Small intestine (tissue), 7 donors: ENCODE measurements at regions not wholly inside any gene's neighbourhood (a gene's known extent, or its start where the extent isn't known, plus 50 kb on each side); places are given as distances from the start of the nearest gene placed in this dataset.
A peak's percentile ranks its signal among the peaks of the same experiment; 100 is the strongest.
"Not testable (repeated sequence)": the region's sequence is repeated elsewhere in the genome, so short reads cannot be mapped to it uniquely, and the experiment has no call there.

ENCODE experiments used
- DNase-seq, 2 donors: peaks; one replicate each; pipeline versions ENCODE4 v3.0.0 to v3.0.0-alpha.2; 2013
- FAIRE-seq: peaks from 2 replicates; lab custom pipeline; 2012; peaks lifted over from hg19 to GRCh38; lab: Jason Lieb, UNC
- H3K27ac ChIP-seq, 3 donors: one replicate each; pipeline ENCODE4 v1.5.1; 2013; ENCODE audit warnings: low read length in 2 of 3, mild to moderate bottlenecking in 2 of 3, control low read depth in 1 of 3, inconsistent platforms in 1 of 3, low read depth in 1 of 3, moderate library complexity in 1 of 3
- H3K27me3 ChIP-seq, 3 donors: one replicate each; pipeline ENCODE4 v1.6.1; 2013; ENCODE audit warnings: low read length in 3 of 3, inconsistent platforms in 1 of 3; ENCODE audit not compliant: control insufficient read depth in 3 of 3, insufficient read depth in 3 of 3
- H3K36me3 ChIP-seq, 3 donors: one replicate each; pipeline ENCODE4 v1.6.1; 2013; ENCODE audit warnings: low read length in 3 of 3, inconsistent platforms in 1 of 3, low read depth in 1 of 3, mild to moderate bottlenecking in 1 of 3, moderate library complexity in 1 of 3; ENCODE audit not compliant: control insufficient read depth in 3 of 3, insufficient read depth in 2 of 3
- H3K4me1 ChIP-seq, 3 donors: one replicate each; pipeline ENCODE4 v1.6.1; 2013; ENCODE audit warnings: low read length in 2 of 3, inconsistent platforms in 1 of 3, low read depth in 1 of 3, mild to moderate bottlenecking in 1 of 3, moderate library complexity in 1 of 3; ENCODE audit not compliant: control insufficient read depth in 3 of 3, insufficient read depth in 2 of 3
- H3K4me3 ChIP-seq, 3 donors: one replicate each; pipeline ENCODE4 v1.5.1; 2013; ENCODE audit warnings: low read length in 3 of 3, control low read depth in 1 of 3, inconsistent platforms in 1 of 3, low read depth in 1 of 3, mild to moderate bottlenecking in 1 of 3, moderate library complexity in 1 of 3
- H3K9me3 ChIP-seq, 2 donors: one replicate each; pipeline ENCODE4 v1.6.1; 2013; ENCODE audit warnings: low read depth in 1 of 2, low read length in 1 of 2; ENCODE audit not compliant: control insufficient read depth in 2 of 2, insufficient read depth in 1 of 2
- WGBS, 3 donors: extraction: QIAGEN DNeasy Blood & Tissue Kit; methylation state at CpG; one replicate each; pipeline ENCODE4 v1.1.7; 2013; 5-methylcytosine and 5-hydroxymethylcytosine counted together
- donor health status: healthy with polysubstance abuse.
- donor health status: control.
- donor health status: control.
- donor health status: Bipolar disorder and iron deficiency.
- donor health status: healthy.

DNA sequence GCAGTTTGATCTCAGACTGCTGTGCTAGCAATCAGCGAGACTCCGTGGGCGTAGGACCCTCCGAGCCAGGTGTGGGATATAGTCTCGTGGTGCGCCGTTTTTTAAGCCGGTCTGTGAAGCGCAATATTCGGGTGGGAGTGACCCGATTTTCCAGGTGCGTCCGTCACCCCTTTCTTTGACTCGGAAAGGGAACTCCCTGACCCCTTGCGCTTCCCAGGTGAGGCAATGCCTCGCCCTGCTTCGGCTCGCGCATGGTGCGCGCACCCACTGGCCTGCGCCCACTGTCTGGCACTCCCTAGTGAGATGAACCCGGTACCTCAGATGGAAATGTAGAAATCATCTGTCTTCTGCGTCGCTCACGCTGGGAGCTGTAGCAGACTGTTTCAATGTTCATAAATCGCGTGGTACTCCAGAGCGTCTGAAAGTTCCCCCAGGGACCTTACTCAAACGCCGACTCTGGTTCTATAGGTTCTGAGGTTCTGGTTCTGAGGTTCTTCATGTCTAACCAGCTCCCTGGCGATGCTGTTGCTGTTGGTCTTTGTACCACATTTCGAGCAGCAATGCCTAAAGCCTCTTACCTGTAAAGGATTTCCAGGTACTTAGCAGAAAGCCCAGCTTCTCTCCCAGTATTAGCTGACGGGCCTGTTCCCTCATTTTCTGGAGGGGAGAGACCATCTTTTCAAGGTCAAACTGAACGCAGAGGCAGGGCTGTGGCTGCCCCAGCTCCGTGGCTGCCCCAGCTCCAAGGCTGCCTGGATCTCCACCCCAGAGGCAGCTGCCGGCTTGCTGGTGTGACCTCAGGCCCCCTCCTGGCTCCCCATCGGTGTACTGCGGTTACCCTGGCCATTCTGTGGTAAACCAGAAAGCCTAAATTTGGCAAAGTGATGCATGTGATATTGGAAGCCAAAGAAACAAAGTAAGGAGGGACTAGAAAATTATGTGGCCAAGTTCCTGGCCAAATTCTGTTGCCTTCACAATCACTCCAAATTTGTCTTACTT lies 207.9 kb downstream of the RAB11FIP2 start:
- H3K36me3 ChIP-seq, H3K4me1 ChIP-seq, H3K27me3 ChIP-seq, H3K27ac ChIP-seq, FAIRE-seq, H3K9me3 ChIP-seq, H3K4me3 ChIP-seq: not testable (repeated sequence)
- DNase-seq = peak in 1 of 2 donors; percentile 18
- WGBS, 3 donors = 38 to 45% (median 43%) methylated on average over 26 to 37 of the region's 39 CpGs

DNA sequence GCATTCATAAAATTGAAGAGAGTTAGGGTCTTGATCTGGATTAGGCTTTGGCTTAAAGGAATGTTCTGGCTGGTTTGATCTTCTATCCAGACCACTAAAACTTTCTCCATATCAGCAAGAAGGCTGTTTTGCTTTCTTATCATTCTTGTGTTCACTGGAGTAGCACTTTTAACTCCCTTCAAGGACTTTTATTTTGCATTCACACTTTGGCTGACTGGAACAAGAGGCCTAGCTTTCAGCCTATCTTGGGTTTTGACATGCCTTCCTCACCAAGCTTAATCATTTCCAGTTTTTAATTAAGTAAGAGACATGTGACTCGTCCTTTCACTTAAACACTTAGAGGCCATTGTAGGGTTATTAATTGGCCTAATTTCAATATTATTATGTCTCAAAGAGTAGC lies 190.3 kb downstream of the RAB11FIP2 start:
- not testable (repeated sequence) for H3K36me3 ChIP-seq, H3K4me3 ChIP-seq, H3K4me1 ChIP-seq, DNase-seq, H3K27ac ChIP-seq, FAIRE-seq, H3K27me3 ChIP-seq, H3K9me3 ChIP-seq
- 65 to 70% (median 69%) methylated on average over 1 of the region's 1 CpG for WGBS, 3 donors

DNA sequence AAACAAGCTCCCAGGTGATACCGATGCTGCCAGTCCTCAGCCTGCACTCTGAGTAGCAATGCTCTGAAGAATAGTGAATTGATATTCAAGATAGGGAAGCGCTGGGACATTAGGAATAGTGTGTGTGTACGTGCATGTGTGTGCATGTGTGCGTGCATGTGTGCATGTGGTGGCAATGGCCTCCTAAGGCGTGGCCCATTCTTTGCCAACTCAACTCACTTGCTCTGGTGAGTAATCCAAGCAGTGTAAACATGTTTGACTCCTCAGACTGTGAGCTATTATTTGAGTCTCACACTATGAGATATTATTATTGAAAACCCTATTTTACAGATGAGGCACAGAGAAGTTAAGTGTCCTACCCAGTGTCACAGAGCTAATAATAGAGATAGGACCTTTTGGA lies 186.6 kb downstream of the RAB11FIP2 start:
- Histone ChIP-seq H3K27me3 (no peaks in the 10 kb centered on the region), H3K4me3 (no peak overlapping the region), H3K36me3 (no peaks in the 10 kb centered on the region), H3K27ac (no peak overlapping the region), H3K9me3 (no peaks in the 10 kb centered on the region), H3K4me1 (no peaks in the 10 kb centered on the region)
- DNase-seq (no peak), FAIRE-seq (no peak)
- 74 to 87% (median 84%) methylated on average over 5 of the region's 5 CpGs for WGBS, 3 donors

DNA sequence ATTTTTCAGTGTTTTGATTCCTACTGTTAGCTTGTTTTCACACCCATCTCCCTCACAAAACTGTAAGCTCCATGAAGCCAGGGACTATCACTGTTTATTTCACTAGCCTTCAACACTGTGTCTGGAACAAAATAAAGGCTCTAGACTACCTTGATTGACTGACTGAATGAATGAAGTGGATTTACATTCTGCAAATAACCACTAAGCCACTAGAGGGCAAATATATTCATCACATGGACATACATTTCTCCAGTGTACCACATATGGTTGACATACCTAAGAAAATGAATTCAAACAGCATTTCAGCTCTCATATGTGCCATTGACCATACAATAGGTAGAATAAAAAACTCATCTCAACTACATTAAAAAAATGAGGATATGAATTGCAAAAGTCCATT lies 185.9 kb downstream of the RAB11FIP2 start:
- no peak overlapping the region for H3K4me3 ChIP-seq
- no peaks in the 10 kb centered on the region for H3K27me3 ChIP-seq
- H3K36me3 ChIP-seq = no peaks in the 10 kb centered on the region
- H3K4me1 ChIP-seq = no peaks in the 10 kb centered on the region
- H3K9me3 ChIP-seq = no peaks in the 10 kb centered on the region
- H3K27ac ChIP-seq = no peak overlapping the region
- FAIRE-seq (no peak), DNase-seq (peak; percentile 32 to 34)

DNA sequence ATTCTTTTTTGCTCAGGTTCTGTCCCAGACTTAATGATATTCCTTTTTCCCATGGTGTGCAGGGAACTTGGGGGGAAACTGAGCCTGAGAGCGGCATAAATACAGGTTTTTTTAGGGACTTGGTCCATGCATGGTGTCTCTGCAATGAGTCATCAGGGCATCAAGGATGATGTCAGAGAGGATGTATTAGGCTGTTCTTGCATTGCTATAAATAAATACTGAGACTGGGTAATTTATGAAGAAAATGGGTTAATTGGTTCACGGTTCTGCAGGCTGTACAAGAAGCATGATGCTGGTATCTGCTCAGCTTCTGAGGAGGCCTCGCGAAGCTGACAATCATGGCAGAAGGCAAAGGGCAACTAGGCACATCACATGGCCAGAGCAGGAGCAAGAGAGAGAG lies 185.4 kb downstream of the RAB11FIP2 start:
- no peak overlapping the region for H3K4me3 ChIP-seq
- no peaks in the 10 kb centered on the region for H3K9me3 ChIP-seq
- H3K27me3 ChIP-seq = no peaks in the 10 kb centered on the region
- H3K4me1 ChIP-seq = no peaks in the 10 kb centered on the region
- DNase-seq (no peak), FAIRE-seq (no peak)
- no peak overlapping the region for H3K27ac ChIP-seq
- H3K36me3 ChIP-seq = no peaks in the 10 kb centered on the region
- WGBS, 3 donors = 84 to 95% (median 92%) methylated on average over 4 of the region's 4 CpGs

DNA sequence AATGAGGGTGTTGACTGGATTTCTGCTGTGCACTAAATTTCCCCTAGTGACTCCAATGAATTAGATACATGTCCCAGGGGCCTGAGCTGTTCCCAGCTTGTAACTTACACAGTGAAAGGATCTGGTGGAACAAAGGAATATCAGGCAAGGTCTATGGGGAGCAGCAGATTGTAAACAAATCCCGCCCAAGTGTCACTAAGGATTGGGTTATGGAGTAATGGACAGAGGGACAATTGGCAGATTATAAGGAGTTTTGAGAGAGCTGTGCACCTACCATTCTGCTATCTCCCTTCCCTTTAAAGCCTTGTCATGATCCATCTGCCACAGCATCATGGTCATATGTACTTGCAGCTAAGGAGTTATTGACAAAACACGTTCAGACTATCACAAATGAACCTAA lies 183.0 kb downstream of the RAB11FIP2 start:
- no peak for FAIRE-seq

DNA sequence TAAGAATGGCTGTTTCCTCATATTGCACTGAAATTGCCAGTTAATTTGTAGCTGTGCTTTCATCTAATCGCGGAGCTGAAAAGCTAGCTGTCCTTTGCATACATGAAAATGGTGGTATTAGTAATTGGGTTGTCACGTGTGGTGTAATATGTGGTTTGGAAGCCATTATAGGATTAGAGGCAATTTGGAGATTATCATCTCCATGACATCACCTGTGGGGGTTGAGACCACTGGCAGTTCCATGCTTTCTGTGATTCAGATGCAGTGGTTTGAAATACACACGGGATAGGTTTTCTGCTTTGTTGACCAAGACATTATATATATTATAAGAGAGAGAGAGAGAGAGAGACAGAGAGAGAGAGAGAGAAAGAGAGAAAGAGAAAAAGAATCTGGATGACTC lies 180.8 kb downstream of the RAB11FIP2 start:
- 82 to 88% (median 85%) methylated on average over 4 of the region's 4 CpGs for WGBS, 3 donors
- DNase-seq = no peak

More for the DNA sequence above, 183.0 kb downstream of the RAB11FIP2 start:
- no peaks in the 10 kb centered on the region for H3K36me3 ChIP-seq
- no peaks in the 10 kb centered on the region for H3K9me3 ChIP-seq
- no peak for DNase-seq
- WGBS, 3 donors = 67 to 76% (median 73%) methylated on average over 2 of the region's 2 CpGs
- H3K4me3 ChIP-seq = no peak overlapping the region
- peaks cover 0 to 2% (median 0%) of the 10 kb centered on the region in 3 donors for H3K27me3 ChIP-seq
- no peak overlapping the region for H3K27ac ChIP-seq
- H3K4me1 ChIP-seq = no peaks in the 10 kb centered on the region

DNA sequence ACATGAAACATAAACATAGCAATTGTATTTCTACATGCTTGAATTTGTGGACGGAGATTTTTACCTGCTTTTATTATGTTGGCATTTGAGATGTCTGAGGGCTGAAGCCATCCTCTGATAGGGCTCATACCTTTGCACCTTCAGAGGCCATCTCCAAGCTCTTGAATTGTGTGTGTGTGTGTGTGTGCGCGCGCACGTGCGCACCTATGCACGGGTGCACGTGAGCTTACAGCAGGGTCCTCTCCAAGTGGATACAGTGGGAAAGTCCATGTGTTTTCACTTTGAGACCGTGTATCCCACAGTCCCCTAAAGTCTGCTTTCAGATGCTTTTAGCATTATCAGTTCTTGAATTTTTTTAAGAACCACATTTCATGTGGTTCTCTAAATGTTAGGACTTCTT lies 178.6 kb downstream of the RAB11FIP2 start:
- DNase-seq (no peak), FAIRE-seq (no peak)
- WGBS, 3 donors = 80 to 83% (median 83%) methylated on average over 9 of the region's 9 CpGs
- Histone ChIP-seq H3K27me3 (peaks cover 0 to 5% (median 0%) of the 10 kb centered on the region in 3 donors), H3K36me3 (no peaks in the 10 kb centered on the region), H3K4me1 (no peaks in the 10 kb centered on the region), H3K4me3 (no peak overlapping the region), H3K27ac (no peak overlapping the region), H3K9me3 (no peaks in the 10 kb centered on the region)

More for the DNA sequence above, 180.8 kb downstream of the RAB11FIP2 start:
- FAIRE-seq = no peak
- Histone ChIP-seq H3K4me1 (no peaks in the 10 kb centered on the region), H3K27me3 (peaks cover 0 to 5% (median 0%) of the 10 kb centered on the region in 3 donors), H3K27ac (no peak overlapping the region), H3K4me3 (no peak overlapping the region), H3K36me3 (no peaks in the 10 kb centered on the region), H3K9me3 (no peaks in the 10 kb centered on the region)
